HG03457 (cell line): ENCODE measurements at regions not wholly inside any gene's neighbourhood (a gene's known extent, or its start where the extent isn't known, plus 50 kb on each side); places are given as distances from the start of the nearest gene placed in this dataset.

Experiments used
- ATAC-seq: cut with Tn5 transposase; IDR thresholded peaks from one replicate; pipeline ENCODE4 v1.9.1; 2021; ENCODE audit warnings: moderate number of reproducible peaks; ENCODE audit not compliant: unreplicated experiment

GRCh38 chr10:92790440-92790839, 57.9 kb upstream of the EXOC6 start:
- ATAC-seq = no peak

DNA sequence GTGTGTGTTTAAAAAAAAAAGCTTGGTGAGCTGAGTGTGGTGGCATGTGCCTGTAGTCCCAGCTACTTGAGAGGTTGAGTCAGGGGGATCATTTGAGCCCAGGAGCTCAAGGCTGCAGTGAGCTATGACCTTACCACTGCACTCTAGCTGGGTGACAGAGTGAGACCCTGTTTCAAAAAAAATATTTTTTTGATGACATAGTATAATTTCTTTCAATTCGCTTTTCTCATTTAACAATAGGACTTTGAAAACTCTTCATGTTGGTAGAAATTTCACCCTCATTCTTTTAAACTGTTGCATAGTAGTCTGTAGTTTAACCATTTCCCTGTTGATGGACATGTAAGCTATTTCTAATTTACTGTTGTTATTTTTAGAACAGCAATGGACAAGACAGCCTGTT, 55.7 kb upstream of the EXOC6 start:
- no peak for ATAC-seq
